ENCODE measurements at regions not wholly inside any gene's neighbourhood (a gene's known extent, or its start where the extent isn't known, plus 50 kb on each side); places are given as distances from the start of the nearest gene placed in this dataset.

DNA sequence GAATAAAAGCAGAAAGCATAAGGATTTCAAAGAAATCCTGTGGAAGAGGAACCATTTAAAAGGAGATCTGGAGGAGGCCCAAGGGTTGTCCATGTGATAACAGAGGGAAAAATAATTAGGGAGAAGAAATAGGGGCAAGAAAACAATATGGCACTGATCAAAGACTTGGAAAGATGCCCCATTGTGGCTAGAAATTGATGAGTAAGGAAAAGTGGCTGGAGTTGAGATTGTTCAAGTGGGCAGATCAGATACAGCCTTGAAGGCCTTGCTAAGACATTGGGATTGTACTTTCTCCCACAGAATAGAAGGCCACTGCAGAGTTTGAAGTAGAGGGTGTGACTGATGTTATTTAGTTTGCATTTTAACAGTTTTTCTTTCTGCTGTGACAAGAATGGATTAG, 213.3 kb downstream of the CBLN4 start:
- Histone ChIP-seq H3K18ac (ENCODE audit: low read depth in 1 of 2, low read length in 2 of 2) (no peak overlapping the region), H2BK12ac (ENCODE audit: low read length in 2 of 2) (no peak overlapping the region), H3K79me1 (replicated peaks; ENCODE audit: low read length, poor library complexity, severe bottlenecking) (no peaks in the 10 kb centered on the region), H2BK120ac (ENCODE audit: low read depth, low read length) (no peak overlapping the region), H2AFZ (ENCODE audit: low read depth, low read length) (no peak overlapping the region), H3K36me3 (ENCODE audit: control insufficient read depth in 1 of 2, insufficient read depth in 2 of 2, low read depth in 1 of 2, low read length in 2 of 2) (no peaks in the 10 kb centered on the region), H3K27me3 (ENCODE audit: control insufficient read depth in 1 of 2, insufficient read depth in 1 of 2, low read length in 2 of 2) (no peaks in the 10 kb centered on the region), H2BK5ac (ENCODE audit: low read depth, low read length, poor library complexity, severe bottlenecking) (no peak overlapping the region), H3K9me3 (ENCODE audit: control insufficient read depth, low read length) (peaks cover 10% of the 10 kb centered on the region), H2BK15ac (ENCODE audit: low read depth, poor library complexity, severe bottlenecking) (no peak overlapping the region), H3K4me1 (ENCODE audit: control insufficient read depth, insufficient read depth, low read depth, low read length) (no peaks in the 10 kb centered on the region), H3K23ac (ENCODE audit: low read length in 2 of 2) (no peak overlapping the region), H3K4me3 (ENCODE audit: insufficient read depth in 1 of 2, low read depth in 1 of 2, low read length in 2 of 2) (no peak overlapping the region), H4K91ac (ENCODE audit: low read length) (no peak overlapping the region), H3K4me2 (ENCODE audit: low read length, poor library complexity, severe bottlenecking) (no peak overlapping the region), H3K14ac (ENCODE audit: low read length in 2 of 2) (no peak overlapping the region), H2AK5ac (ENCODE audit: low read length, severe bottlenecking) (no peak overlapping the region), H3K27ac (ENCODE audit: low read length, poor library complexity, severe bottlenecking) (no peak overlapping the region), H4K8ac (ENCODE audit: low read length) (no peak overlapping the region), H3K9ac (ENCODE audit: low read length) (no peak overlapping the region), H3K4ac (ENCODE audit: low read depth in 1 of 2, low read length in 2 of 2) (no peak overlapping the region)
- no peak for DNase-seq

- no peak overlapping the region for H2BK15ac ChIP-seq (ENCODE audit: low read depth, poor library complexity, severe bottlenecking)
- no peak overlapping the region for H3K4ac ChIP-seq (ENCODE audit: low read depth in 1 of 2, low read length in 2 of 2)
- no peak overlapping the region for H2AK5ac ChIP-seq (ENCODE audit: low read length, severe bottlenecking)
- H3K4me1 ChIP-seq (ENCODE audit: control insufficient read depth, insufficient read depth, low read depth, low read length): no peaks in the 10 kb centered on the region
- H3K4me3 ChIP-seq (ENCODE audit: insufficient read depth in 1 of 2, low read depth in 1 of 2, low read length in 2 of 2): no peak overlapping the region
- H4K8ac ChIP-seq (ENCODE audit: low read length): no peak overlapping the region
- no peak overlapping the region for H2BK12ac ChIP-seq (ENCODE audit: low read length in 2 of 2)
- H2BK5ac ChIP-seq (ENCODE audit: low read depth, low read length, poor library complexity, severe bottlenecking): no peak overlapping the region
- H3K27me3 ChIP-seq (ENCODE audit: control insufficient read depth in 1 of 2, insufficient read depth in 1 of 2, low read length in 2 of 2): no peaks in the 10 kb centered on the region
- H3K4me2 ChIP-seq (ENCODE audit: low read length, poor library complexity, severe bottlenecking): no peak overlapping the region
- H3K79me1 ChIP-seq (replicated peaks; ENCODE audit: low read length, poor library complexity, severe bottlenecking): no peaks in the 10 kb centered on the region
- H3K27ac ChIP-seq (ENCODE audit: low read length, poor library complexity, severe bottlenecking): no peak overlapping the region
- H4K91ac ChIP-seq (ENCODE audit: low read length): no peak overlapping the region
- H2AFZ ChIP-seq (ENCODE audit: low read depth, low read length): no peak overlapping the region
- DNase-seq: no peak
- H3K18ac ChIP-seq (ENCODE audit: low read depth in 1 of 2, low read length in 2 of 2): no peak overlapping the region
- 71% methylated on average over 6 of the region's 6 CpGs for WGBS
- no peak overlapping the region for H3K9ac ChIP-seq (ENCODE audit: low read length)
- no peak overlapping the region for H2BK120ac ChIP-seq (ENCODE audit: low read depth, low read length)
- H3K23ac ChIP-seq (ENCODE audit: low read length in 2 of 2): no peak overlapping the region
- H3K9me3 ChIP-seq (ENCODE audit: control insufficient read depth, low read length): peaks cover 20% of the 10 kb centered on the region
- no peak overlapping the region for H3K14ac ChIP-seq (ENCODE audit: low read length in 2 of 2)
- no peaks in the 10 kb centered on the region for H3K36me3 ChIP-seq (ENCODE audit: control insufficient read depth in 1 of 2, insufficient read depth in 2 of 2, low read depth in 1 of 2, low read length in 2 of 2)
Measured at GRCh38 chr20:55790178-55790577, 215.1 kb downstream of the CBLN4 start.

- H4K8ac ChIP-seq (ENCODE audit: low read length): no peak overlapping the region
- H3K14ac ChIP-seq (ENCODE audit: low read length in 2 of 2): no peak overlapping the region
- H3K9ac ChIP-seq (ENCODE audit: low read length): no peak overlapping the region
- 79% methylated on average over 1 of the region's 2 CpGs for WGBS
- no peaks in the 10 kb centered on the region for H3K27me3 ChIP-seq (ENCODE audit: control insufficient read depth in 1 of 2, insufficient read depth in 1 of 2, low read length in 2 of 2)
- H3K4me2 ChIP-seq (ENCODE audit: low read length, poor library complexity, severe bottlenecking): no peak overlapping the region
- H3K18ac ChIP-seq (ENCODE audit: low read depth in 1 of 2, low read length in 2 of 2): no peak overlapping the region
- H2AK5ac ChIP-seq (ENCODE audit: low read length, severe bottlenecking): no peak overlapping the region
- peaks cover 10% of the 10 kb centered on the region for H3K9me3 ChIP-seq (ENCODE audit: control insufficient read depth, low read length)
- no peaks in the 10 kb centered on the region for H3K79me1 ChIP-seq (replicated peaks; ENCODE audit: low read length, poor library complexity, severe bottlenecking)
- no peak overlapping the region for H2BK120ac ChIP-seq (ENCODE audit: low read depth, low read length)
- no peak overlapping the region for H2BK5ac ChIP-seq (ENCODE audit: low read depth, low read length, poor library complexity, severe bottlenecking)
- H3K4ac ChIP-seq (ENCODE audit: low read depth in 1 of 2, low read length in 2 of 2): no peak overlapping the region
- no peak overlapping the region for H3K27ac ChIP-seq (ENCODE audit: low read length, poor library complexity, severe bottlenecking)
- H3K4me3 ChIP-seq (ENCODE audit: insufficient read depth in 1 of 2, low read depth in 1 of 2, low read length in 2 of 2): no peak overlapping the region
- H2BK12ac ChIP-seq (ENCODE audit: low read length in 2 of 2): no peak overlapping the region
- H3K4me1 ChIP-seq (ENCODE audit: control insufficient read depth, insufficient read depth, low read depth, low read length): no peaks in the 10 kb centered on the region
- H3K23ac ChIP-seq (ENCODE audit: low read length in 2 of 2): no peak overlapping the region
- no peak for DNase-seq
- H2BK15ac ChIP-seq (ENCODE audit: low read depth, poor library complexity, severe bottlenecking): no peak overlapping the region
- no peak overlapping the region for H4K91ac ChIP-seq (ENCODE audit: low read length)
- no peaks in the 10 kb centered on the region for H3K36me3 ChIP-seq (ENCODE audit: control insufficient read depth in 1 of 2, insufficient read depth in 2 of 2, low read depth in 1 of 2, low read length in 2 of 2)
- H2AFZ ChIP-seq (ENCODE audit: low read depth, low read length): no peak overlapping the region
Measured at GRCh38 chr20:55784036-55784435, 221.3 kb downstream of the CBLN4 start.

DNA sequence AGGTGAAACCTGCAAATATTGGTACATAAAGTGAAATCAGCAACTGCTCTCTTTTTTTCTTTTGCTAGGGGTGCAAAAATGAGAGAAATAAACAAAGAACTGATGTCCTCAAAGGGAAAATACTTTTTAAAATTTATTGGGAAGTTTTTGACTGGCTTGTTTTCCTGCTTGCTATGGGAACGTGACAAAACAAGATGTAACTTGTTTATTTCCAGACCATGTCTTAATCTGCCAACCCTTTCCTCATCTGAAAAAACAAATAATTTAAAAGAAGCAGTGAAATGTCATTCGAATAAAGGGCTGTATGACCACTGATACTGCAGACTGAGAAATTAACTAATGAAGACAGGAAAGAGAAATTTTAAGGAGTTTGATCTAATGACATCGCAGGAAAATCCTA, 221.9 kb downstream of the CBLN4 start:
- no peak overlapping the region for H2BK5ac ChIP-seq (ENCODE audit: low read depth, low read length, poor library complexity, severe bottlenecking)
- no peak overlapping the region for H2BK120ac ChIP-seq (ENCODE audit: low read depth, low read length)
- H3K36me3 ChIP-seq (ENCODE audit: control insufficient read depth in 1 of 2, insufficient read depth in 2 of 2, low read depth in 1 of 2, low read length in 2 of 2): no peaks in the 10 kb centered on the region
- H3K4me1 ChIP-seq (ENCODE audit: control insufficient read depth, insufficient read depth, low read depth, low read length): no peaks in the 10 kb centered on the region
- no peak for DNase-seq
- H3K27ac ChIP-seq (ENCODE audit: low read length, poor library complexity, severe bottlenecking): no peak overlapping the region
- H3K27me3 ChIP-seq (ENCODE audit: control insufficient read depth in 1 of 2, insufficient read depth in 1 of 2, low read length in 2 of 2): no peaks in the 10 kb centered on the region
- H2BK12ac ChIP-seq (ENCODE audit: low read length in 2 of 2): no peak overlapping the region
- H3K18ac ChIP-seq (ENCODE audit: low read depth in 1 of 2, low read length in 2 of 2): no peak overlapping the region
- no peak overlapping the region for H2BK15ac ChIP-seq (ENCODE audit: low read depth, poor library complexity, severe bottlenecking)
- no peak overlapping the region for H2AFZ ChIP-seq (ENCODE audit: low read depth, low read length)
- H2AK5ac ChIP-seq (ENCODE audit: low read length, severe bottlenecking): no peak overlapping the region
- 20% methylated on average over 1 of the region's 3 CpGs for WGBS
- no peak overlapping the region for H3K23ac ChIP-seq (ENCODE audit: low read length in 2 of 2)
- no peak overlapping the region for H3K4ac ChIP-seq (ENCODE audit: low read depth in 1 of 2, low read length in 2 of 2)
- no peak overlapping the region for H3K4me3 ChIP-seq (ENCODE audit: insufficient read depth in 1 of 2, low read depth in 1 of 2, low read length in 2 of 2)
- no peak overlapping the region for H3K14ac ChIP-seq (ENCODE audit: low read length in 2 of 2)
- H3K9ac ChIP-seq (ENCODE audit: low read length): no peak overlapping the region
- peaks cover 10% of the 10 kb centered on the region for H3K9me3 ChIP-seq (ENCODE audit: control insufficient read depth, low read length)
- no peak overlapping the region for H4K91ac ChIP-seq (ENCODE audit: low read length)
- no peaks in the 10 kb centered on the region for H3K79me1 ChIP-seq (replicated peaks; ENCODE audit: low read length, poor library complexity, severe bottlenecking)
- H4K8ac ChIP-seq (ENCODE audit: low read length): no peak overlapping the region
- H3K4me2 ChIP-seq (ENCODE audit: low read length, poor library complexity, severe bottlenecking): no peak overlapping the region

Data from mesenchymal stem cell (in vitro differentiated cells and primary cell).